Inferior parietal cortex (tissue), 1 donor: ENCODE measurements at regions not wholly inside any gene's neighbourhood (a gene's known extent, or its start where the extent isn't known, plus 50 kb on each side); places are given as distances from the start of the nearest gene placed in this dataset.
"Not testable (repeated sequence)": the region's sequence is repeated elsewhere in the genome, so short reads cannot be mapped to it uniquely, and the experiment has no call there.

Source experiments
- DNase-seq: peaks from one replicate; pipeline ENCODE4 v3.0.0-alpha.2; 2016; ENCODE audit errors: extremely low spot score

DNA sequence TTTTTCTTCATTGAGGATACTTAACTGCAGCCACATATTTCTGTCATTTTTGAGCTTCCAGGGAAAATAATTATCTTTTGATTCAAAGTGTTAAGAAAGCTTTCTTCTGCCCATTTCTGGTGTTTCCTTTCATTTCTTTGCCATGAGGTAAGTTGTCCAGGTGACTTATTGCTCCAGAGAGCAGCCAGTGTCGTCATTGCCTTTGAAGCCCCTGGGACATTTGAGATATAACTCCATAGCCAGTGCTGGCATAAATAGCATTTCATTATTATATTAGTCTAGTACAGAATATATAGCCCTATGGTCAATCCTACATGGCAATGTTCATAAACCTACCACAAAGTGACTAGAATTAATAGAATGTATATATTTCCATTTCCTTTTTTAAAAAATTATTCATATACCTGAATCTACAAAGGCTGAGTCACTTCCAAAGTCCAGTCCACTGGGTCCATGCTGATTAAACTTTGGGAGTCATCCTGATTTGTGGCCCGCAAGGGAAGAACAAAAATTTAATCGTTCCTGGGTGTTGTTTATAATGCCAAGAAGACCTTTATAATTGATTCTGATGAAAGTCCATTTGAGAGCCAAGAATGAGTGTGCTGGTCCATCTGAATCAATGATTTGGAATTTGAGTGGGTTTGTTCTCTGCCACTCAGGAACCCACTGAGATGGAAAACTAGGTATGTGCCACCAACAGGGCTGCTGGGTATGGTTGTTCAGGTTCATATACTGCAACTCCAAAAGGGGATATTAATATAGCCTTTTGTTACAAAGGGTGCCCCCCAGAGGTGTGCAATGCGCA, 221.8 kb upstream of the PLXNA2 start:
- DNase-seq, result no peak

DNA sequence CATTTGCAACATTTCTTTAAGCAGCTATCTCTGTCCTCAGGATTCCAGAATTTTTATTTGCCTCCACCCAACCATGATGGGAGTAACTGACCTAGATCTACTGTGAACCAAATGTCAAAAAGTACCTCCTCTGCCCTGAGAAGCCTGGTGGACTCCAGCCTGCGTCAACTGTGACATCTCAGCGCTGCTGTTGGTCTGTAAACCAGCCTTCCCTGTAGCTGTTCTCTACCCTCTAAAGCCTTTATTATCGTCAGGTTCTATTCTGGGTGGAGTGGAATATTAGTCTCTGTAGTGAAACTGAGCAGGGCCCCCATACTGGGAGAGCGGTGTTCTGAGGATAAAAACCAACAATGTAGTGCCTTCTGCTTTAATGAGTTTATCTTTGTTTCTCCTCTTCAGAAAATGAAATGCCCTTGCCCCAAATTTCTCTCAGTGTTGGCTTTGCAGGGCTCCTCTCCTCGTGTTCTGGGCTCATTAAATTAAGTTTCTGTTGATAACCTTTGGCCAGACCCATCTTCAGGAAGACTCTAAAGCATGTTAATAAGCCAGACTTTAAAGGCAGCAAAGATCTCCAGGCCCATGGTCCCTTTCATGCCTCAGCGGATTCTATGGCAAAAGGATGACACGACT, 223.1 kb upstream of the PLXNA2 start:
- DNase-seq, result no peak

DNA sequence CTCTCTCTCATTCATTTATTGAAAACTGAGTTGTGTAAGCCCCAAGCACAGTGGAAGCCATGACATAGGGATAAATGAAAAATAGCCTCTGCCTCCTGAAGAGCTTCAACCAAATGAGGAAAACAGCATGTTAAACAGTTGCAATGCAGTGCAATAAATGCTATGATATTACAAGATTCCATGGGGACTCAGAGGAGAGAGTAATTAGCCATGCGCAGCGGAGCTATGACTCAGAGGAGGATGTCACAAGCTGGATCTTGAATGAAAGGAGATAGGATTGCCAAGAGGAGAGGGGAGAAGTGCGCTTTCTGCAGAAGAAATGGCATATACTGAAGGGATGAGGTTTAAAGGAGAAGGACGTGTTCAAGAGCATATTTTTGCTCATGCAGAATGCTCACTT, 231.3 kb upstream of the PLXNA2 start:
- peak; percentile 16 for DNase-seq

DNA sequence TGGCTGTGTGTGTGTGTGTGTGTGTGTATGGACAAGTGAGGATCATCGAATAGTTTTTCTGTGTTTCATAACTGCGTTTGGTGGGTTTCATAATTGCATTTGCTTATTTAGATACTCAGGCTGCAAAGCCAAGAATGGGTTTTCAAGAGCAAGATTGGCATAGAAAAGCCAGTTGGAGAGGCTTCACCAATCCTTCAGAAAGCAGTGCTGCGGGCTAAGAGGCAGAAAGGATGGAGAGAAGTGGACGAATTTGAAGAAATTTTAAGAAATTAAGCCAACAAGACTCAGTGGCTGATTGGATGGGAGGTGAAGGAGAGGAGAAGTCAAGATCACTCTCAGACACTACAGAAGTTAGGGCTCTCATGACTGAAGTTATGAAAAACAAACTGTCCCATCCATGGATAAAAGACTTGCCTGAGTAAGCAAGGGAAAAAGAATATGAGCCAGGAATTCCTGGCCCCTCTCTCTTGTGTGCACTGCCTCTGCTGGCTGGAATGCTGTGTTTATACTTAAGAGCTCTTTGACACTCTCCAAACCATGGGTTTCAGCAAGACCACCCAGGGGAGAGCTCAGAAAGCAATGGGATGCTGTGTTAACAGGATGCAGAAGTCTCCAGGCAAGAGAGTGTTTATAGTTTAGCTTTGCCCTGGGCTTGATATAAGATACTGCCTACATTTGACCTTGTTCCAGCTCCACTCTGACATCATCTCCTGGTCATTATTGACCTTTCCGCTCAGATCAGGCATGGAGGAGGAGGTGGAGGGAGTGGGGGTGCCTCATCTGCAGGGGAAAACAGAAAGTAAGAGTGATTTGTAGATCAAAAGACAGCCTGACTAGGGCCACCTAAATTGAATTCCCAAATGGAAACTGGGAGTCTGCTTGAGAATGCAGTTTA, 232.0 kb upstream of the PLXNA2 start:
- no peak for DNase-seq

DNA sequence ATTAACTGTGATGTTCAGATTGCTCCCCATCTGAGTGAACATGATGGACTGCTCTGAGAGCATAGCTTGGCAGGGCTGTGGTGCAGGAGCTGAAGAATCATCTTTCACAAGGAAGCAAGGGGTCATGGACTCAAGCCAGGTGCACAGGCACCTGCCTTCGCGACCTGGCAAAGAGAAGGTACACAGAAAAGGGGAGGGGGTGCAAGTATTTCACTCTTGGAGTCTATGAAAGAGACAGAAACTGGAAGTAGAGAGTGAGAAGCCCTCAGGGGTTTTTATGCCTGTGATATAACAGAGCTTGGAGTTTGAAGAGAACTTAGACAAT, 232.6 kb upstream of the PLXNA2 start:
- no peak for DNase-seq

DNA sequence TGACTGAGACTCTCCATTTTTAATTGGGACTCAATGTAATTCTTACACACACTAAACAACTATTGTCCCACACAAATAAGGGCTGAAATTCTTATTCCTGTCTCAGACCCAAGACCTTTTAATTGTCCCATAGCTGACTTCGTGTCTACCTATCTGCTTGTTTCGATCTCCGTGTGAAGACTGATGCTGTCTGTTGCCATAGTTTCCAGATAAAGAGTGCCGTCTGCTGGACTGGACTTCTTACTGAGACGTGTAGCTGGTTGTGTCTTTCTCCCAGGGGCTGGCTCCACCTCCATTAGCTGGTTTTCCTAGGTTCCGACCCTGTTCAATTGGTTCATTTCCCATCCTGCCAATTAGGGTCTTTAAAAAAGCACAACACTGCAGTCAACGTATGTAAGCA, 235.3 kb upstream of the PLXNA2 start:
- no peak for DNase-seq

DNA sequence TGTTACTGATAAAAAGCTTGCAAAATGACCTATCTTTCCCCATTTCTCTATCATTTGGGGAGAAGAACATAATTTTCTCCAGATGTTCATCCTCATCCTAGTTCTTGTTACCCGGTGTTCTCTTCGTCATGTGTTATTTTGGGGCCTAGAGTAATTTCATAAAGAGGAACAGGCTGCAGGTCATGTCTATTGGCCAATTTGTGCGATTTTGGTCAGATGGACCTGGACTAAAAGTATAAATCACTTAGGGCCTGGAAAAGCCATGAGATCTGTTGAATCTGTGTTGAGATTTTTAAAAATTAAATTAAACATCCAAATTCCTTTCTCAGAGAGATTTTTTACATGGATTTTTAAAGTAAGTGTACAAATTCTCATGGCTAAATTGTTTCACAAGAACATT, 241.3 kb upstream of the PLXNA2 start:
- no peak for DNase-seq

DNA sequence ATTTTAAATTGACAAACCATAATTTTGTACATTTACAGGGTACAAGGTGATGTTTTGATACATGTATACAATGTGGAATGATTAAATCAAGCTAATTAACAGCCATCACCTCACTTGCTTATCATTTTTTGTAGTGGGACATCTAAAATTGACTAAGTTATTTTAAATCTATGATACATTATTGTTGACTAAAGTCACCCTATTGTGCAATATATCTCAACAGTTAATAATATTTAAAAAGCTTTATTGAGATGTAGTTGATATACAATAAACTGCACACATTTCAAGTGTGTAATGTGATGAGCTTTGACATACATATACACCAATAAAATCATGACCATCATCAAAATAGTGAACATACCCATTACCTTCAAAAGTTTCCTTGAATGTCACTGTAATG, 242.5 kb upstream of the PLXNA2 start:
- no peak for DNase-seq

DNA sequence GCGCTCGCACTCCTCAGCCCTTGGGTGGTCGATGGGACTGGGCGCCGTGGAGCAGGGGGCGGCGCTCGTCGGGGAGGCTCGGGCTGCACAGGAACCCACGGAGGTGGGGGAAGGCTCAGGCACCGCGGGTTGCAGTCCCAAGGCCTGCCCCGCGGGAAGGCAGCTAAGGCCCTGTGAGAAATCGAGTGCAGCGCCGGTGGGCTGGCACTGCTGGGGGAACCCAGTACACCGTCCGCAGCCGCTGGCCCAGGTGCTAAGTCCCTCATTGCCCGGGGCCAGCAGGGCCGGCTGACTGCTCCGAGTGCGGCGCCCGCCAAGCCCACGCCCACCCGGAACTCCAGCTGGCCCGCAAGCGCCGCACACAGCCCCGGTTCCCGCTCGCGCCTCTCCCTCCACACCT, 244.2 kb upstream of the PLXNA2 start:
- not testable (repeated sequence) for DNase-seq

DNA sequence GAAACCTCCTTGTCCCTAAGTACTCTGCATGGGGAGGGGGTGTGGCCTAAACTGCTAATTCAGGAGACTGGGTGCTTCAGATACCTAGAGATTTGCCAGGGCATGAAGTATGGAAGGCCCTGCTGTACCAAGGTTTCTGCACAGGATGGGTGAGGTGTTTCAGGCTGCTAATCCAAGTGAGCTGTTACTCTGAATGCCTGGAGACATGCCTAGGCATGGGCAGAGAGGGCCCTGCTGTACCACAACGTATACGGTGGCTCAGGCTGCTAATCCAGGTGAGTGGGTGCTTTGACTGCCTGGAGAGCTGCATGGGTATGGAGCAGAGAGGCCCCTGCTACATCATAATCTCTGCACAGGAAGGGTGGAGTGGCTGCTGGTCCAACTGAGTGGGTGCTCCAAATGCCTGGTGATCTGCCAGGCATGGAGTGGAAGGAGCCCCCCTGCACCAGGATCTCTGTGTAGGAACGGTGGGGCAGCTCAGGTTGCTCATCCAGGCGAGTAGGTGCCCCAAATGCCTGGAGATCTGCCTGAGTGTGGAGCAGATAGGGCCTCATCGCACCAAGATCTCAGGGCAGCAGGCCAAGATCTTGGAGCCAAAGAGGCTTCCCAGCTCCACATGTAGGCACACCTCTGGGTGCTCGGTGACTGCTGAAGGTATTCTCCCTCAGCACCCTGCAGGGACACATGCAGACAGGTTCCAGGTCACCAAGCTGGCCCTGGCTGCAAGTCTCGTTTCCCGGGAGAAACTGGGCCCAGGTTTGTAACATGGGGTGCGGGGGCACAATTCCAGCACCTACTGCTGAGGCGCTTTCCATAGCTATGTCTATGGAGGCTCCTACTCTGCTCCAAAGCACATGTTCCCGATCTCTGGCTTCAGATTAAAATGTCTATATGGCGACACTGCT, 252.5 kb upstream of the PLXNA2 start:
- no peak for DNase-seq

DNA sequence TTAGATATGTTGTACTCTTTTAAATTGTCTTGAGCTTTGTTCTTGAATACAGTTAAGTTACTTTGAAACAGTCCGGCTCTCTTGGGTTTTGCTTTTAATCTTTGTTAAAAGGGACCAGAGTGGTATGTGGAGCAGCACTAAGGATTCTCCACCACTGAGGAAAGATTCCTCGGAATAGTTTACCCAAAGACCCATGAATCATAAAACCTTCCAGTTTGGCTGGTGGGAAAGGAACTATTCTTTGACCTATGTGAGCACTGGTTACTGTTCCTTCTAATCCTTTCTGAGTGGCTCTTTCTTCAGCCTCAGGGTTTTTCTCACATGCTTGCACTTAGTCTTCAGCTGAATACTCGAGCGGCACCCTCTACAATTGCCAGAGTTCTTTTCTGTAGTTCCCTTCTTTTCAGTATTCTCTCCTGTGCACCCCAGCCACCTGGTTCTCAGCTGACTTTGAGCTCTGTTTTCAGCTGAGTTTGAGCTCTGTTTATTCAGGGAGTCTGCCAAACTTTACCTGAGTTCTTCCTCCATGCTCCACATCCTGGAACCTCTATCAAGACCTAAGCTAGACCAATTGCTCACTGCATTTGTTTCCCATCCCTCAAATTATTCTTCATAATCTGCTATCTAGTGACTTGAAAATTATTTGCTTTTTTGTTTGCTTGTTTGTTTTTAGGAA, 253.8 kb upstream of the PLXNA2 start:
- no peak for DNase-seq

DNA sequence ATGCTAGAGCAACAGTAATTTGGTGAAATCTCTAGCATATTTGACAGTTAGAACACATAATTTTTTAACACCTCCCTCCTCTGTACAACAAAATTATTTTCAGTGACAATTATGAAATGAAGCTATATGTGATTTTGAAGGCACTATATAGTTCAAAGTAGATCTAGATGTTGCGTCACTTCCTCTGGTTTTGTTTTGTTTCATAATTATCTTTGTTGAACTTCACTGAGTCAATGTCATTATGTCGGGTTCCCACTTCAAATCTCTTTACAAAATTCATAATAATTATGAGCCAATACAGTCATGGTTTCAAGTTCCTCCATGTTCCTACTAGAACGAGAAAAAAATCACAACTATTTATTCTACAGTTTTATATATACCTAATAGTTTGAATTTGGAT, 254.8 kb upstream of the PLXNA2 start:
- no peak for DNase-seq

DNA sequence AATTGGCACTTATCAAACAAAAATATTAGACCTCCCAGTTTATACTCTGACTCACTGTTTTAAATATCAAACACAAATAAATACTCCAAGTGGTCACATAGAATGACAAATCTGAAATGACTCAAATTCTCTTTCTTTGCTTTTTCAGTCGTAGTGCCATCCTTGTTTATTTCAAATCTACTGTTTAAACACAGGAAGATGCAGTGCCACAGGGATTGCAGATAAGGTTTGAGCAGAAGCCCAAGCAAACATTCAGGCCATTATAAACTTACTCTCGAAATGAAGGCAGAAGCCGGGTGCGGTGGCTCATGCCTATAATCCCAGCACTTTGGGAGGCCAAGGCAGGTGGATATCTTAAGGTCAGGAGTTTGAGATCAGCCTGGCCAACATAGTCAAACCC, 255.4 kb upstream of the PLXNA2 start:
- no peak for DNase-seq

DNA sequence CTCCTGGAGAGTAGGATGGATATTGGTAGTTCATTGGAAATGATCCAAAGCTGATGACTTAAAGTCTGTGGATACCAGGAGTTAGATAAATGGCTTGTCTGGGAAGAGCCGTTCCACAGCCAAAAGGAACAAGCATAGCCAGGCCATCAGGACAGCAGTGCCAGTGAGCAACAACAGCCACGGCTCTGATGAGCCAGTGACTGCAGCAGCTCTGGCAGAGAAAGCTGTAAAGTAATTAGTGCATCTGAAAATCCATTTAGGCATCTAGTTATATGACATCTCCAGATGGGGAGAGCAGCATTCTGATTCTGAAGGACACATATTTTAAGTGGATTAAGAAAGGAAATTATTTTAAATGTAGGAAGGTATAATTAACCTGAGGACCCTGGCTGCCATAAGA, 256.2 kb upstream of the PLXNA2 start:
- DNase-seq, result no peak

DNA sequence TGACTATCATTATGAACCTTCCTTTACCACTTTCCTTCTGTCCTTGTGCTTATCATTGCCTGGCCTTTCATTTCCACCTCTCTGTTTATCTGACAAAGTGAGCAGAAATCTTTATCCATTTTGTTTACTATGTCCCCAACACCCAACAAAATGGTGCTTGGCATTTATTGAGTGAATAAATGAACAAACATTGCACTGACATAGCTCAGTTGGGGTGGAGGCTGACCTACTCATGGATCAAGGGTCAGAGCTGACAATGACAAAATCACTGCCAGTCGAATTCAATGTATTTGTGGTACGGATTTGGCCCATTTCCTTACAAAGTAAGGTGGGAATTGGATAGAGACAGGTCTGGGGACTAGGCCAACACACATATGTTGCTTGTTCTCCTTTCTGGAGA, 257.4 kb upstream of the PLXNA2 start:
- no peak for DNase-seq

DNA sequence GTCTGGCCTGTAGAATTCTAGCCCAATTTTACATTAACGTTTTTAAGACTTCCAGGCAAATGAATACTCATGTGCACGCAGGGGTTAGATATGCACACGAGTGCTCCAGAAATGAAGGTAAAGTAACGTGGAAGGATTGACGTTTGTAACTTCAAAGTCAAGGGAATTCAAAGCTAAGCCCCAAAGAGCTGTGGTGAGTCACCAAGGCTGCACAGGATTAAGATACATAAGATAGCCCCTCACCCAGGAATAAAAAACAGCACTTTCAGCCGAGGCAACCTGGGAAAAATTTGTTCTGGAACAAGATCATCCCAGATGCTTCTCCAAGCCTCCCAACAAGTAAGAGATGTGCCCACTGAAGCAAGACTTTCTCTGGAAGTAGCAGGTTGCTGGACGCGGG, 259.6 kb upstream of the PLXNA2 start:
- DNase-seq, result no peak

DNA sequence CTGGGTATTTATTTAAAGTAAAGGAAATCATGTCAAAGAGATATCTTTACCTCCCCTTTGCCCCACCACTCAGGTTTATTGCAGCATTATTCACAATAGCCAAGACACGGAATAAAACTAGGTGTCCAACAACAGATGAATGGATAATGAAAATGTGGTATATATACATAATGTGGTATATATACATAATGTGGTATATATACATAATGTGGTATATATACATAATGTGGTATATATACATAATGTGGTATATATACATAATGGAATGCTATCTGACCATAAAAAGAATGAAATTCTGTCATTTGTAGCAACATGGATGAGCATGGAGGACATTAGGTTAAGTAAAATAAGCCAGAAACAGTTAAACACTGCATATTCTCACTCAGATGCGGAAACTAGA, 262.6 kb upstream of the PLXNA2 start:
- no peak for DNase-seq

DNA sequence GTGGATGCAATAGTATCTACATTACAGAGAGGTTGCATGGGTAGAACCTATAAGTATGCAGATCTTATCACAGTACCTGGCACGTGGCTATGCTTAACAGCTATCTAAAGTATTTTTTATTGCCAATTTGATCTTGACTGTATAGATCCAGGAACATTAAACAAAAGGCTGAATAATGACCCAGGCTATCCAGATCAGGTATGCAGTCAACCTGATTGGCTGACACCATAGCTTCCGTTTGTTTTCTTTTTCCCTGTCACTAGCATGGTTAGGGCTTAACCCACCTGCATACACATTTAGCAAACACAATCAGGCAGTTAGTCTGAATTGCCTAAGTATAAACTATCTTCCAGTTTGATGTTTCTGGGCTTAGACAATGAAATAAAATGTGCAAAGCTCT, 264.9 kb upstream of the PLXNA2 start:
- no peak for DNase-seq

DNA sequence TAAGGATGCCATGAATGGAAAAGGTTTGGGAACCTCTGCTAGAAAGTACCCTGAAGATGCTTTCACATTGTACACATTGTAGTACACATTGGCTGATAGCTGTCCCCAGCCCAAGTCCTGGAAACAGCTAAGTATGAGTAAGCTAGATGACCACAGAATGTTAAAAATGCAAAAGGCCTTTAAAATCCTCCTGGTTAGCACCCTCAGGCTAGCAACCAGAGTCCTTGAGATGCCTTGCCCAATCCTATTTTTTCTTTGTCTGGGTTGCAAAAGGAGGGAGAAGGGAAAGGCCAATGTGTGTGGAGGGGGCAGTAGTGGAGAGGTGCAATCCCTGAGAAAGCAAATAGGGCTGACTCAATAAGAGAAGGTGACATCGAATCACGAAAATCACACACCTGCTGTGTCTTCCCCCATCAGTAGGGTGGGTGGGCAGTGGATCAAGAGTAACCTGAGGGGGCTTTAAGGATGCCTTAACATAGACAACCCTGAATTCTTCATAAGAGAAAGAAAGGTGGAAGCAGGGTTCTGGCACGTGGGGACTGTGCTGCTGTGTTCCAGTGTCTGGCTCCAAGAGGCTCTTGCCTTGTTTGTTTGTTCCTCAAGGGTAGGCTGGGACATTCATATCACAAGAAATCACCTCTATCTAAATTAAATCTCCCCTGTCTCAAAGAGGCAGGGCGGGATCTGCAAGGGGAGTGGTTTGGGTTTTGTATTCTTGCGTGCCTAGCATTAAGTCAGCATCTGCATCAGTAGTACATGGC, 266.2 kb upstream of the PLXNA2 start:
- DNase-seq, result no peak

DNA sequence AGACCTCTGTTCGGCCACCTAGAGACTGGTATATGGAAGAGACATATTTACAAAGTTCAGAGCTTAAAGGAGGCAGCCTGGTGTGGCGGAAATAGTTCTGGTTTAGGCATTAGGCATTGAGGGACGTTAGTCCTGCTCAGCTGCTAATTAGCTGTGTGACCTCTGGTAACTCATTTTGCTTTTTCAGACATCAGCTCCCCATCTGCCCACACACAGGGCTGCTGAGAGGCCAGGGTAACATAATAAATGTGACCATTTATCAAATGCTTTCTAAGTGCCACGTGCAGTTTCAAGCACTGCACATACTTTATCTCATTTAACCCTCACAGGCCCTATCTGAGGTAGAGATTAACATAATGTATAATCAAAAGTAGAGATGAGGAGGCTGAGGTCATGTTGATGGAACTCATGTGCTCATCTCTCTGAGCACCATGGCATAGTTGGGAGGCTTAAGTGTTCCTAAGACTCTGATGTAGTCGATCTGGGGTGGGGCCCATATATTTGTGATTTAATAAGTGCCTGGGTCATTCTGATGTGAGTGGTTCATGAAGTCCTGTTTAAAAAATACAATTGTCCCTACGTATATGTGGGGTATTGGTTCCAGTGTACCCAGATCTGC, 267.2 kb upstream of the PLXNA2 start:
- DNase-seq, result no peak
